GM21717 (cell line): ENCODE measurements at regions not wholly inside any gene's neighbourhood (a gene's known extent, or its start where the extent isn't known, plus 50 kb on each side); places are given as distances from the start of the nearest gene placed in this dataset.

Experiments
- ATAC-seq: cut with Tn5 transposase; IDR thresholded peaks from one replicate; pipeline ENCODE4 v1.9.1; 2021; ENCODE audit warnings: mild to moderate bottlenecking, moderate library complexity; ENCODE audit not compliant: unreplicated experiment

DNA sequence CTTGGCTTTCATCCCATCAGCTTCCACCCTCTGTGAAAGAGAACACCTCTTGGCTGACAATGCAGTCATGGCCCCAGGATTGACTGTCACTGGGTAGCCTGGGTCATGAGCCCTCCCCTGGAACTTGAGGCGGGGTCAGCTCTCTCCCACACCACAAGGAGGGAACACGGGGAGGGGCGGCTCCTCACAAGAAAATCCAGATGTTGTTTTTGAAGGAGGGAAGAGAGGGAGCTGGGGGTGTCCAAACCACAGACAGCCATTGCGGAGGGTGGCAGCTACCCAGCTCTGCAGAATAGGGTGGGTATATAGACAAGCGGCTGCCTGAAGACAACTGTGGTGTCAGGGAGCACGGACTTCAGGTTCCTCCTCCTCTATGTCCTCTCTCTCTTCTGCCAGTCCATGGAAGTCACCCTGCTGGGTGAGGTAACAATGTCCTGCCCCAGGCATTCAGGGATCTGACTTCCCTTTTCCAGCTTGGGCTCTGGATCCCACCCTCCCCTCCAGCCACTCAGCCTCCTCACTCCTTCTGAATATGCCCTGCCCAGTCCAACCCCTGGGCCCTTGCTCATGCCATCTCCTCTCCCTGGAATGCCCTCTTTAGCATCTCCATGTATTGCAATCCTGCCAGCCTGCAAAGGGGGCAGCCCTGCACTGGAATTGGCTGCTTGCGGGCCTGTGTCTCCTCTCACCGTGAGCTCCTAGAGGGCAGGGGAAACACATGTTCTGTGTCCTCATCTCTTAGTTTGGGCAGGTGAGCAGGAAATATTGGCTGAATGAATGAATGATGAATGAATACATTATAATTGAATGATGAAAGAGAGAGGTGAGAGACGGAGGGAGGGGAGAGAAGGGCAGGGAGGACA is 60.9 kb upstream of the RUNX3 start:
- no peak for ATAC-seq

DNA sequence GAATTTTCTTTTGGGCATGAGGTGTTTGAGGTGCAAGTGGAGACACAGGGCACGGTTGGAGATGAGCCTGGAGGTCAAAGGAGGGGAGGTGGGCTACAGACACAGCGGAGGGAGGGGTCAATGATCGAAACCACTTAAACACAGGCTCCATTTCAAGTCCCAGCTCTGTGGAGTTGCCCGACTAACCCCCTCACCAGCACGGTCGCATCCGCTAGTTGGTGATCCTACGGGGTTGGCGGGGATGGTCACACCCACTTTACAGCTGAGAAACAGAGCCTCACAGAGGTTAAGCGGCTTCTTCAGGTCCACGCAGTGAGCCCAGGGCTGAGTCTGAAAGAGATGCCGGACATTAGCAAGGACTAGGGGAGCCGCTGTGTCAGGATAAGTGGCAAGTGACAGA is 60.1 kb upstream of the RUNX3 start:
- ATAC-seq, result no peak

DNA sequence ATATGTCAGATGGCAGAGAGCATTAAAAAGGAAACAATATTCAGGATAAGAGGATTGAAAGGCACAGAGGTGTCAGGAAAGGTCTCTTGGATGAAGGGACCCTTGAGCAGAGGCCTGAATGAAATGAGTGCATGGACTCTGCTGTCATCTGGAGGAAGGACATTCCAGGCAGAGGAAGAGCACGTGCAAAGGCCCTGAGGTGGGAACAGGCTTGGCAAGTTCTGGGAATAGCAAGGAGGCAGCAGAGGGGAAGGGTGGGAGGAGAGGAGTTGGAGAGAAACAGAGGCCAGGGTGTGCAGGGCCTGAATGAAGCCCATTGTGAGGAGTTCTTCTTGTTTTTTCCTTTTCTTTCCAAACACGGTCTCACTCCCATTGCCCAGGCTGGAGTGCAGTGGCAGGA is 59.0 kb upstream of the RUNX3 start:
- ATAC-seq, result no peak

DNA sequence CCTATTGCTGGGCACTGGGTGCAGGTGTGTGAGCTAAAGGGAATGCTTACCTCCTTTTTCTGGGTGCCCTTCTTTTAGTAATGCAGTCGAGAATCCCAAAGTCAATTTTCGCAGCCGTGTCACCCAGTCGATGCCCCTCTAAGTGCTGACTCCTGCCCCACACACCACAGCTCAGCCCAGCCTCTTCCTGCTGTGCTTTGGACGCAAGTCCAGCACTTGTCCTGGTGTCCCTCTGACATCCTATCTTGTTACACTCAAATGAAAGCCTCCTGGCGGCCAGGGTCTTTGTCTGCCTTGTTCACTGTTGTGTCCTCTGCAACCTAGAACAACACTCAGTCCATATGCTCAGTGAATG is 58.5 kb upstream of the RUNX3 start:
- no peak for ATAC-seq

DNA sequence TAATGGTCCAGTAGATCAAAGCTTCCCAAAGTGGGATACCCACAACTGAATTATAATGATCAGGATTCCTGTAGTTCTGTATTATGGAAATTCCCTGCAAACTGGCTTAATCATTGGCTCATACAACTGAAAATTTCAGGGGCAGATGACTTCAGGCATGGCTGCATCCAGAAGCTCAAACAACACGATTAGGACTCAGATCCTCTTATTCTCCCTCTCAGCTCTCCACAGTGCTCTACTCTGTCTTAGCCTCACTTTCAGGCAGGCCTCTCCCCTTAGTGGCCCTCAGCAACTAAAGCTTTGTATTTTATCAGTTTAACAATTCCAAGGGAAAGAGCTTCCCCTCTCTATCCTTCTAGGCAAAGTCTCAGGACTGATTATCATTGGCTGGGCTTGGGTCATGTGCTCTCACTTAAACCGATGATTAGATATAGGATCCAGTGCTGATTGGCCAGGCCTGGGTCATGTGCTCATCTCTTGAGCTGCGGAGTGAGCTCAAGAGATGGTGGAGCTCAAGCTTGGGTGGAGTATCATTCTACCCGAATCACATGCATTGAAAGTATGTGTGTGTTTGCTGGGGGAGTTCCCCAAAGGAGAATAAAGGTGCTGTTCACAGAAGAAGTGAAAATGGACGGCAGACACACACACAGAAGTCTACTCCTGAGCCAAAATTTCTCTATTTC is 57.9 kb upstream of the RUNX3 start:
- no peak for ATAC-seq

DNA sequence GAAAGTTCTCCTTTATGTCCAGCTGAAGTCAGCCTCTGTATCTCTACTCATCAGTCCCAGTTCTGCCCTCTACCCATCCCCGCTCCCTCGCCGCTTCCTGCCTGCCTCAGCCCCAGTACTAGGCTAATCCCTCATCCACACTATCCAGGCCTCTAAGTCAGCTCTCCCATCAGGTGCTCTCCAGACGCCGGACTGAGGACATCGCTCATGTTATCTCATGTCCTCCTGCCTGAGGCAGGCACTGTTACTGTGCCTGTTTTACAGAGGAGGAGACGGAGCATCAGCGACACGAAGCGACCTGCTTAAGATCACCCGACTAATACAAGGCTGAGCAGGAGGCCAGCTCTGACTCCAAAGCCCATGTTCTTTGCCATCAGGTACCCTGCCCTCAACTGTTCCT is 57.3 kb upstream of the RUNX3 start:
- ATAC-seq, result no peak

DNA sequence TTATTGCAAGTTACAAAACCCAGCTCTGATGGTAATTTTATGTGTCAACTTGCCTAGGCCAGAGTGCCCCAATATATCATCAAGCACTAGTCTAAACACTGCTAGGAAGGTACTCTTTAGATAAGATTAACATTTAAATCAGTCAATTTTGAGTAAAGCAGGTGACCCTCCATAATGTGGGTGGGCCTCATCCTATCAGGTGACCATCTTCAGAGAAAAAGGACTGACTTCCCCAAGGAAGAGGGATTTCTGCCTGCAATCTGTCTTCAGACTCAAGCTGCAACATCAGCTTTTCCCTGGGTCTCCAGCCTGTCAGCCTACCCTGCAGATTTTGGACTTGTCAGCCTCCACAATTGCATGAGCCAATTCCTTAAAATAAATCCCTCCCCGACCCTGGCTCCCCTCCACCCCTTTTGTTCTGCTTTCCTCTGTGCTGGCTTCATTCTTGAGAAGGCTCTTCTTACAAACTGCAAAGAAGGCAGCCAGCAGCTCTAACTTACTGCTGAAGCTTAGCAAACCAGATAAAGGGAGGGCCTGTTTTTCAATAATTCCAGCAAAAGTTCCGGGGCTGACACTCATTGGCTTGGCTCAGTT is 56.4 kb upstream of the RUNX3 start:
- no peak for ATAC-seq

DNA sequence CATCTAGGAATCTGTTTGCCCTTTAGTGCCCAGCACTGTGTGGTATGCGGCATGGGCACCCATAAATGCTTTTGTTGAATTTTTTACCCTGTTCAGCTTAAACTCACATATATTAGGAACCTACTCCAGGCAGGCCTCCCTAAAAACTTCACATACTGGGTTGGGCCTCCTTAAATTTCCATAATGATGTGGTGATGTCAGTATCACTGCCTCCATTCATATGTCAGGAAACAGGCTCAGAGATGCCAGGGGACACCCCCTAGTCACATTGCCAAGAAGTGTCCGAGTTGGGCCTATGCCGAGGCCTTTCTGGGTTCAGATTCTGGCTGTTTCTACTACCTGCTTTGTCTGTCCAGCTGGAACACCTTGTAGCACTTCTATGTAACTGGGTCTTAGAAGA is 55.7 kb upstream of the RUNX3 start:
- ATAC-seq, result no peak

DNA sequence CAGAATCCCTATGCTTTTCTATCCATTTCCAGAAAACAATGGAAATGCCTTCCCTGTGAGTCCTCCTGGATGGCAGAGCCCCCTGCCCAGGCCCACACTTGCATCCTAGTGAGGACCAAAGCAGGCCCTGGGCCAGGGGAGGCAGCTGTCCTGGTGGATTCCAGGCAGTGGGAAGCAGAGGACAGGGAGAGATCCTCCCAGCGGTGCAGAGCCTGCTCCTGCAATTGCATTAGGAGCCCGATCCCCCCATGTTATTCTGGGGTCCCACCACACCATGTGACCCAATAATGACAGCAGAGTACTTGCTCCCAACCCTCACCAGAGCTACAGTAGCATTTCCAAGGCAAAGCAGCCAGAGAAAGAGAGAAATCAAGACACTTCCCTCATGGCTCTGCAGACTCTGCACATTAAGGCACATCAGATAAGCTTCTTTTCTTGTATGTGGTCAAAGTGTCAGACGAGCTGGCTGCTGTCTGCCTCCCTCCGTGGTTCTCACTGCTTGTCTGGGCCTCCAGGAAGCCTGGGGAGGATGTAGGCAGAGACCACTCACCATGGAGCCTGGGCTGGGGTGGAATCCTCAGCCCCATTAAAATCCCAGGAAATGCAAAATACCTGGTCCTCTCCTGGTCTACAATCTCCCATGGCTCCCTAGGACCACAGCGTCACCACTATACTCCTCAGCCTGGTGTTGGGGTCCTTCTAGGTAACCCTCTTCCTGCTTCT is 54.9 kb upstream of the RUNX3 start:
- ATAC-seq, result no peak

DNA sequence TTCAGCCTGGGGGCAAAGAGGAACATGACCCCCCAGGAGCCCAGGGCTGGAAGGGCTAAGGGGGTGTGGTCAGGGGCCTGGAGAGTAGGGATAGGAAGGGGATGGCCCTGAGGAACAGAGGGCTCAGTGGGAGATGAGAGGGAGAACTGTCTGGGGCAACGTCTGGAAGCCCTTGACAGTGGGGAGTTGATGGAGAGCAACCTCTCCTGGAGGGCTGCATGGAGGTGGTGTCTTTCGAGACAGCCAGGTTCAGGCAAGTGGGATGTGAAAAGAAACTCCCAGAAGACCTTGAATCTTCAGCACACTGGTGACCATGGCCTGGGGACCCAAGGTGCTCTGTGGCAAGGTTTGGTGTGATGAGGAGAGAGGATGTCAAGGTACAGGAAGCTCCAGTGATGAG is 54.2 kb upstream of the RUNX3 start:
- no peak for ATAC-seq

DNA sequence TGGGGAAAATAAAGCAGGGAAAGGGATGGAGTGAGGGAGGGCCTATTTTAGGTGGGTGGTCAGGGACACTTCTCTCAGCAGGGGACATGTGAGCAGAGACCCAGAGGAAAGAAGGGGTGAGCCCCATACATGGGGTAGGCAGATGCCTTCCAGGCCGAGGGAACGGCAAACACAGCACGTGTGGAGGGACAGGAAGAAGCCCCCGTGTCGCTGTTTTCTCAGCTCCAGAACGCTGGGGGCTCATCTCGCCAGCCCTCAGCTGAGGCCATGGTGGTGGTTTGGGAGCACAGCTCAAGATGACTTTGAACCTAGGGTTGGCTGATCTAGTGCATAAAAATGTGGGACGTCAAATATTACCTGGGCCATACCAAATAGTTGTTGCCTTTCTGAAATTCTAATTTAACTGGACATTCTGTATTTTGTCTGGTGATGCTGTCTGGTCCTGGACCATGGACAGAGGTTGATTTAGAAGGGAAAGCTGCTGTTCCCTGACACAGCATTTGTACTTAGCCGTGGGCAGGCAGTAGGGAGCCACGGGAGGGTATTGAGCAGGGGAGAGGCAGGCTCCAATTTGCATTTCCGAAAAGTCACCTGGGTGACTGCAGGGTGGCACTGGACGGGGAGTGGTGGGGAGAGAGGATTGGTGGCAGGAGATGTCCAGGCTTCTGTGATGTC is 53.1 kb upstream of the RUNX3 start:
- ATAC-seq, result no peak

DNA sequence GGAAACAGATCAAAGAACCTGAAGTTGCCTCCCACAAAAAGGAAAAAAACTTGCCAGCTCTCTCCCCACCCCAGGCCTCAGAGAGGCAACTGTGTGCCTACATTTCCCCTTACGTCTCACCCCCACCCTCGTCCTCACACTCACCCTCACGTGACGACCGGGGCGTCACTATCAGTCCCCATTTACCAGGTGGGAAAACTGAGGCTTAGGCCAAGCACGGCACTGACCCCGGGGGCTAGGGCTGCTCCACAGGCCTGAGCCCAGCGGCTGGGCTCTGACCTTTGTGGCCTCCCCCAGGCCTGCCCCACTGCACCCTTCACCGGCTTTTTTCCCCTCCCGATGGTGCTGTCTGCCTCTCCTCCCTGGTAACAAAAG is 51.5 kb upstream of the RUNX3 start:
- ATAC-seq, result no peak

DNA sequence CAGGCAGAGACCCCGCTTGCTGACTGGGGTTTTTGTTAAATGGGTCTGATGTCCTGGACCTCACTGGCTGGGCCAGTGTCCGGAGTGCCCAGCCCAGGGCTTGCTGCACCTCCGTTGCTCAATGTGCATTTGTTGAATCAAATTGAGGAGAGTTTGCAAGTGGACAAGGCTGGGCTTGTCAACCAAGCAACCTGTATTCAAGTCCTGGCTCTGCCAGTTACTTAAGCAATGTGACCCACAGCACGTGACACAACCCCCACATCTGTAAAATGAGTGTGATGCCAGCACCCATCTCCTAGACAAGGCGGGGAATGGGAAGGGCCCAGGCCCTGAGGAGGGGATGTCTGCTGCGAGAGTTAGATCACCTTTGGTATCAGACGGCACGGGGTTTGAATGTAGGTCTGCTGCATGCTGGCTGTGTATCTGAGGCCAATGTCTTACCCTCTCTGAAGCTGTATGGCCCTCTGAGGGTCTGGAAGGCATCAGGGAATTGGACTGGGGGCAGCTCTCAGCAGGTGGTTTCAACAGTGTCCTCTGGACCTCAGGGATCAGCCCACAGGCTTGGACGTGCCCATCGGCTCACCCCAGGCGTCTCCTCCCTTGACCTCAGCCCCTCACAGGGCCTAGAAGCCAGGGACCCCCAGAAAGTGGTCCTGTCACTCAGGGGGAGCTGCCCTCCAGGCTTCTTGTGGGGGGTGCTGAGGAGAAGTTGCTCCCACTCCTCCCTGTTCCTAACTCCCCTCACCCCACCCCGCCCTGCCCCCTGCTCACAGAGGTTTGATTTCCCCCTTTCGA is 51.0 kb upstream of the RUNX3 start:
- no peak for ATAC-seq
